HG03439 (cell line): ENCODE measurements at regions not wholly inside any gene's neighbourhood (a gene's known extent, or its start where the extent isn't known, plus 50 kb on each side); places are given as distances from the start of the nearest gene placed in this dataset.
A peak's percentile ranks its signal among the peaks of the same experiment; 100 is the strongest.
"Not testable (repeated sequence)": the region's sequence is repeated elsewhere in the genome, so short reads cannot be mapped to it uniquely, and the experiment has no call there.

Experiments used
- ATAC-seq: cut with Tn5 transposase; IDR thresholded peaks from one replicate; pipeline ENCODE4 v1.9.1; 2021; ENCODE audit warnings: mild to moderate bottlenecking, moderate library complexity; ENCODE audit not compliant: unreplicated experiment

GRCh38 chr5:66411701-66412100, 184.5 kb upstream of the MAST4 start:
- ATAC-seq = no peak

DNA sequence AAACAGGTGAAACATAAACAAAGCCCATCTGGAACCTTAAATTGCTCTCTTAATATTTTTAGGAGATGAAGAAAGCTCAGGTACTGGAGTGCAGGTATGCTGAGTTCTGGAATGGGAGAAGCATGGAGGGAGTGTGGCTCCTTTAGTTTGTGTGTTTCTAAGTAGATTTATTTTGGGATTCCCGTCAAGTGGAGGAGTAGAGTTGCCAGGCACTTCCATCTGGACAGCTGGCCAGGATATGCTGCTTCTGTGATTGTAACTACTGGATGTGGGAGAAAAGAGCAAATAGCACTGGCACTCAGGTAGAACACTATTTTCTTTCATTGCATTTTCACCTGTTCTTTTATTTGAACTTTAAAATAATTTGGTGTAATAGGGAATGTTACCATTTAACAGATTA, 182.3 kb upstream of the MAST4 start:
- no peak for ATAC-seq

GRCh38 chr5:66415208-66415607, 181.0 kb upstream of the MAST4 start:
- no peak for ATAC-seq

GRCh38 chr5:66416698-66417097, 179.5 kb upstream of the MAST4 start:
- no peak for ATAC-seq

DNA sequence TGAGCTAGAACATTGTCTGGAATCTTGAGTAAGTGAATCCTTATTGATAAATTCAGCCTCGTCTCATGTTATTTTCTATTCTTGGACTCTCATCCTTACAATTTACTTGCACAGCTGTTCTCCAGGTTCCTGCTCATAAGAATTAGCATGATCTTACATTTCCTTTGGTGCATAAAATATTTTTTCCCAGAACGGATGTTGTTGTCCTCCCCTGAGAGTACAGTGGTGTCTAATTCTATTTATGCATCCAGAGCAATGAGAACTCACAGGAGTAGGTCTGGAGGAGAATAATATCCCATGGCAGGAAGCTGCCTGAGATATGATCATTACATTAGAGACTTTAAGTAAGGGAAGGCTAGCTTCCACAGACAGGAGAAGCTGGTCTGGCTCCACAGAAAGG, 178.4 kb upstream of the MAST4 start:
- ATAC-seq = no peak

- no peak for ATAC-seq
Observed at GRCh38 chr5:66423484-66423883, 172.7 kb upstream of the MAST4 start.

GRCh38 chr5:66425842-66426241, 170.4 kb upstream of the MAST4 start:
- ATAC-seq = no peak

- no peak for ATAC-seq
Observed at GRCh38 chr5:66426259-66427138, 169.7 kb upstream of the MAST4 start.

- no peak for ATAC-seq
Observed at GRCh38 chr5:66427139-66427442, 169.1 kb upstream of the MAST4 start.

- ATAC-seq = no peak
Observed at GRCh38 chr5:66436721-66437120, 159.5 kb upstream of the MAST4 start.

DNA sequence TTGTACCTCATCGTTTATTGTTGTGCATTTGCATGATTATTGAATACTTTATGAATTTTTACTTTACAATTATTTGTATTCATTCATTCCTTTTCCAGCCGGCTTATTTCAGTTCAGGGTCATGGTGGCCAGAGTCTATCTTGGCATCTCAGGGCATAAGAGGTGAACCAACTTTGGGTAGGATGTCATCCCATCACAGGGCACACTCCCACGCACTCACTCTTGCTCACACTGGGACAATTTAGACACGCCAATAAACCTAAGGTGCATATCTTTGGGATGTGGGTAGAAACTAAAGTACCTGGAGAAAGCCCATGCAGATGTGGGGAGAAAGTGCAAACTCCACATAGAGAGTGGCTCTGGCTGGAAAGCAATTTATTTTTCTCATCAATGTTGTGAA, 158.1 kb upstream of the MAST4 start:
- no peak for ATAC-seq

DNA sequence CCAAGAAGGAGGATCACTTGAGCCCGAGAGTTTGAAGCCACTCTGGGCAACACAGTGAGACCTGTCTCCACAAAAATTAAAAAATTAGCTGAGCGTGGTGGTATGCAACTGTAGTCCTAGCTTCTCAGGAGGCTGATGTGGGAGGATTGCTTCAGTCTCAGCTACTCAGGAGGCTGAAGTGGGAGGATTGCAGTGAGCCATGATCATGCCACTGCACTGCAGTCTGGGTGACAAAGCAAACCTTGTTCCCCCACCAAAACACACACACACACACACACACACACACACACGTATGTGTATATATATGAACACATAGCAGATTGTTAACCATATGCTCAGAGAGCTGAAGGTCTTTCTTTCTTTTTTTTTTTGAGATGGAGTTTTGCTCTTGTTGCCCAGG, 157.5 kb upstream of the MAST4 start:
- no peak for ATAC-seq

- ATAC-seq = peak; percentile 54
Observed at GRCh38 chr5:66440202-66440680, 156.0 kb upstream of the MAST4 start.

GRCh38 chr5:66441351-66441750, 154.8 kb upstream of the MAST4 start:
- no peak for ATAC-seq

DNA sequence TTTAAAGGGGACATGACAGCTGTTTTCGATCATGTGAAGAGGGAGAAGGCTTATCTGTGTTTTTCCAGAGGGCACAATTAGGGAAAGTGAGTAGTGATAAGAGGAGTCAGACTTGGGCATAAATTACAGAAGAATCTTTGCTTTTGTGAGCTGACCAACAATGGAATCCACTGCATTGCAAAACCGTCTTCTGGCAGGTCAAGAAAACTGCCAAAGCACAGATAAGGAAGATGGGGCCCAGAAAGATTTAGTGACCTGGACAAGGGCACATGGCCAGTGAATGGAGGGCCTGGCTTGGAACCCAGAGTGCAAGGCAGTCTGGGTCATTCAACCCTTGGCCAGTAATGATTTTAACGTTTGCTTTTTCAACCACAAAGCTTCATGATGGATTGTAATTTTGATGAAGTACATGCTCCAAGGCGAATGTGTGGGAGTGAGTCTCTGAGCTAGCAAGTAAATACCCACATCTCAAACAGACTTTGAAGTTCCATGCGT, 153.2 kb upstream of the MAST4 start:
- no peak for ATAC-seq

- ATAC-seq = no peak
Observed at GRCh38 chr5:66443462-66444130, 152.6 kb upstream of the MAST4 start.

DNA sequence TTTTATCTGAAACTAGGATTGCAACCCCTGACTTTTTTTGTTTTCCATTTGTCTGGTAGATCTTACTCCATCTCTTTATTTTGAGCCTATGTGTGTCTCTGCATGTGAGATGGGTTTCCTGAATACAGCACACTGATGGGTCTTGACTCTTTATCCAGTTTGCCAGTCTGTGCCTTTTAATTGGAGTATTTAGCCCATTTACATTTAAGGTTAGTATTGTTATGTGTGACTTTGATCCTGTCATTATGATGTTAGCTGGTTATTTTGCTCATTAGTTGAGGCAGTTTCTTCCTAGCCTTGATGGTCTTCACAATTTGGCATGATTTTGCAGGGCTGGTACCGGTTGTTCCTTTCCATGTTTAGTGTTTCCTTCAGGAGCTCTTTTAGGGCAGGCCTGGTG, 148.1 kb upstream of the MAST4 start:
- not testable (repeated sequence) for ATAC-seq

GRCh38 chr5:66450237-66450636, 146.0 kb upstream of the MAST4 start:
- no peak for ATAC-seq

- ATAC-seq = no peak
Observed at GRCh38 chr5:66450988-66451387, 145.2 kb upstream of the MAST4 start.

GRCh38 chr5:66452109-66452508, 144.1 kb upstream of the MAST4 start:
- ATAC-seq = no peak

DNA sequence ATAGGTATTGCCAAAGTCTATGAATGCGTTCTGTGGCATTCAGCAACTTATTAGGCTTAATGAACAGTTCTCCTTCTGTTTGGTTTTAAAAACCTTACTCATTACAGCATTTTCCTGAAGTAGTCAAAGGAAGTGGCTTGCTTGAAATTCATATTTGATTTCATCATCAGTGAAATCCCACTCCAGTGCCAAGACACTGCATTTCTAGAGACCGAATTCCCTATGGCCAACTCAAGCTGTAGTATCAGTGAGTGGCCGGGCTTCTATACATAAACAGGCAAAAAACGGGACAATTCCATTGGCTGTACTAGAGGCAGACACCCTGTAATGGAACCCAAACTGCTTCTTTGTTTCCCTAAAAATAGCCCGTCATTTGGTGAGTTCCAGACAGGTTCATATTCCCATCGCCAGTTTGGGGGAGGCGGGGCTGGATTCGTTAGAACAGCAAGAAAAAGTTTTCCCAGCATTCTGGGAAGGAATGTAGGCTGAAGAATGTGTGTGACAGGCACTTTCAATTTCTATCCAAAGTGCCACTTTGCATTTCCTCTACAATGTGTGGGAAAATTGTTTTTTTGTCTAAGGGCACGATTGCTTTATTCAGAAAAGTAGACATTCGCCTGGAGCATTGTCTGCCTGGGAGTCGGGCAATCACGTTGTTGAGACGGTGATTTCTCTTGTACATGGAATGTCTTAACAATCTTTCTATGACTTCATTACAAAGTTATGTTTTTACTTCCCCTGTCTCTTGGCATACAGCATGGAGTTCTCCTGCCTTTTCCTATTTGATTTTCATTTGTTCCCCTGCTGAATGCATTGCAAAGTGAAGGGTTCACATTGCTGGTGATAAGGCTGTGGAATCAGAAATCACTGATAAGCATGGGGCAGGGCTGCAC, 141.8 kb upstream of the MAST4 start:
- no peak for ATAC-seq
